HepG2 (cell line): ENCODE measurements at regions not wholly inside any gene's neighbourhood (a gene's known extent, or its start where the extent isn't known, plus 50 kb on each side); places are given as distances from the start of the nearest gene placed in this dataset.

ENCODE experiments used
- ATAC-seq: fragments of 200-7000 bp; cut with Tn5 transposase; 3 replicates; pipeline ENCODE4 v1.9.1; 2020; ENCODE audit warnings: mild to moderate bottlenecking, moderate library complexity
- BruUV-seq: library from RNA; stranded (reverse); fragments of 400-500 nt; replicated peaks from 2 replicates; lab custom pipeline; 2021; lab: Mats Ljungman, UMichigan
- CTCF ChIA-PET: fragments of 300-600 bp; formaldehyde crosslinking; extraction: SDS; loops from one replicate; lab custom pipeline; 2021; ENCODE audit warnings: low total read pairs, inconsistent platforms, low intra/inter-chr PET ratio; lab: Yijun Ruan, JAX
- POLR2A ChIA-PET: fragments of 350-600 bp; sonication (Branson Sonifier 250); formaldehyde crosslinking; loops from one replicate; lab custom pipeline; 2020; ENCODE audit warnings: antibody characterized with exemption, inconsistent platforms; lab: Yijun Ruan, JAX
- DNase-seq: peaks from one replicate; pipeline ENCODE4 v3.0.0-alpha.2; 2015; ENCODE audit warnings: low spot score
- FAIRE-seq: peaks from 3 replicates; lab custom pipeline; 2011; peaks lifted over from hg19 to GRCh38; lab: Jason Lieb, UNC
- H2AFZ ChIP-seq: one replicate; pipeline ENCODE4 v1.6.1; 2011; ENCODE audit warnings: low read length, inconsistent platforms
- H3K27ac ChIP-seq: fragments of 300-600 bp; 3 replicates; pipeline ENCODE4 v1.8.0; 2011; ENCODE audit warnings: mixed run types, mild to moderate bottlenecking, mixed read lengths, low read length, inconsistent platforms; ENCODE audit not compliant: insufficient read depth; ENCODE audit errors: extremely low read length
- H3K27me3 ChIP-seq, 2 experiments: fragments of 200-600 bp in 1 of 2; 2 replicates in 1 of 2; 3 replicates in 1 of 2; pipeline versions ENCODE4 v1.6.0 to v1.8.0; 2011; ENCODE audit warnings: low read length in 2 of 2, mild to moderate bottlenecking in 2 of 2, moderate library complexity in 2 of 2, inconsistent platforms in 1 of 2; ENCODE audit not compliant: insufficient read depth in 2 of 2, control insufficient read depth in 1 of 2
- H3K36me3 ChIP-seq, 2 experiments: fragments of 200-600 bp in 1 of 2; replicated peaks in 1 of 2; 2 replicates in 1 of 2; 3 replicates in 1 of 2; pipeline versions ENCODE4 v1.5.1 to v1.8.0; 2011; ENCODE audit warnings: low read length in 2 of 2, inconsistent platforms in 1 of 2; ENCODE audit not compliant: insufficient read depth in 2 of 2, control insufficient read depth in 1 of 2
- H3K4me1 ChIP-seq: 2 replicates; pipeline ENCODE4 v1.5.1; 2012; ENCODE audit warnings: low read length, inconsistent platforms; ENCODE audit not compliant: insufficient read depth
- H3K4me2 ChIP-seq: 2 replicates; pipeline ENCODE4 v1.6.0; 2011; ENCODE audit warnings: low read depth, low read length, inconsistent platforms
- H3K4me3 ChIP-seq, 3 experiments: fragments of 200-600 bp in 1 of 3; sonication (generic), shearing (Covaris generic) in 1 of 3; replicated peaks in 1 of 3; 2 replicates each; pipeline ENCODE4 v1.5.1; 2011 to 2016; ENCODE audit warnings: low read length in 3 of 3, inconsistent platforms in 2 of 3, low read depth in 2 of 3, mild to moderate bottlenecking in 2 of 3, control low read depth in 1 of 3, mixed read lengths in 1 of 3; ENCODE audit not compliant: insufficient read depth in 1 of 3
- H3K79me2 ChIP-seq: one replicate; pipeline ENCODE4 v1.6.1; 2011; ENCODE audit warnings: low read length, inconsistent platforms; ENCODE audit not compliant: insufficient read depth
- H3K9ac ChIP-seq: 2 replicates; pipeline ENCODE4 v1.6.0; 2011; ENCODE audit warnings: mild to moderate bottlenecking, low read depth, low read length, inconsistent platforms; ENCODE audit not compliant: insufficient read depth
- H3K9me3 ChIP-seq: 2 replicates; pipeline ENCODE4 v1.5.1; 2012; ENCODE audit warnings: mild to moderate bottlenecking, low read length
- H4K20me1 ChIP-seq: 2 replicates; pipeline ENCODE4 v1.6.0; 2011; ENCODE audit warnings: inconsistent platforms, mild to moderate bottlenecking, low read length, moderate library complexity; ENCODE audit not compliant: insufficient read depth
- GATA4 ChIP-seq: sonication (generic); IDR thresholded peaks from 2 replicates; pipeline ENCODE4 v1.6.1; 2016; ENCODE audit warnings: antibody characterized with exemption, low read depth, borderline replicate concordance
- RORA ChIP-seq: sonication (generic); formaldehyde crosslinking; IDR thresholded peaks from 2 replicates; pipeline ENCODE4 v1.5.0; 2020; ENCODE audit warnings: mild to moderate bottlenecking, missing genetic modification reagents, moderate library complexity
- SRSF4 ChIP-seq: fragments of 200-400 bp; formaldehyde crosslinking; IDR thresholded peaks from one replicate; pipeline ENCODE4 v1.6.1; 2018; ENCODE audit warnings: mild to moderate bottlenecking, low read depth, low read length, moderate library complexity; ENCODE audit not compliant: poor library complexity, severe bottlenecking
- TCF12 ChIP-seq, 2 experiments: fragments of 450-650 bp in 1 of 2; sonication (generic) in 1 of 2; formaldehyde crosslinking in 1 of 2; IDR thresholded peaks; 2 replicates each; pipeline versions ENCODE4 v1.6.1 to v1.8.0; 2017 to 2022; ENCODE audit warnings: antibody characterized with exemption in 1 of 2, mild to moderate bottlenecking in 1 of 2, missing genetic modification reagents in 1 of 2, moderate library complexity in 1 of 2
- TP53 ChIP-seq: sonication (generic); formaldehyde crosslinking; conservative IDR thresholded peaks from 2 replicates; pipeline ENCODE4 v1.4.0; 2020; ENCODE audit warnings: missing genetic modification reagents
- ZNF354B ChIP-seq: sonication (generic); formaldehyde crosslinking; IDR thresholded peaks from 2 replicates; pipeline ENCODE4 v1.8.0; 2022; ENCODE audit warnings: mild to moderate bottlenecking, missing genetic modification reagents
- ZNF550 ChIP-seq: sonication (generic); formaldehyde crosslinking; IDR thresholded peaks from 2 replicates; pipeline ENCODE4 v1.4.0; 2020; ENCODE audit warnings: mild to moderate bottlenecking, missing genetic modification reagents, borderline replicate concordance
- ZNF562 ChIP-seq: sonication (generic); formaldehyde crosslinking; IDR thresholded peaks from 2 replicates; pipeline ENCODE4 v1.8.0; 2022; ENCODE audit warnings: missing genetic modification reagents, borderline replicate concordance
- WGBS: methylation state at CpG from one replicate; pipeline ENCODE4 v1.1.6; 2017; ENCODE audit warnings: low lambda C conversion rate; 5-methylcytosine and 5-hydroxymethylcytosine counted together
- in situ Hi-C: cut with HindIII; loops from 2 replicates; pipeline ENCODE4 v1.10.0; 2017; ENCODE audit warnings: low pct_unique_long_range_greater_than_20kb; ENCODE audit not compliant: extremely low pct_ligation_motif_present
- intact Hi-C: fragments of 100-400 bp; cut with micrococcal nuclease; formaldehyde crosslinking; loops from one replicate; pipeline ENCODE4 v1.10.0; 2022; ENCODE audit not compliant: unreplicated experiment
- TF ChIP-seq, protein P1 (sequence below): sonication (generic); formaldehyde crosslinking; IDR thresholded peaks from 2 replicates; pipeline ENCODE4 v1.5.0; 2020; ENCODE audit warnings: missing genetic modification reagents

DNA sequence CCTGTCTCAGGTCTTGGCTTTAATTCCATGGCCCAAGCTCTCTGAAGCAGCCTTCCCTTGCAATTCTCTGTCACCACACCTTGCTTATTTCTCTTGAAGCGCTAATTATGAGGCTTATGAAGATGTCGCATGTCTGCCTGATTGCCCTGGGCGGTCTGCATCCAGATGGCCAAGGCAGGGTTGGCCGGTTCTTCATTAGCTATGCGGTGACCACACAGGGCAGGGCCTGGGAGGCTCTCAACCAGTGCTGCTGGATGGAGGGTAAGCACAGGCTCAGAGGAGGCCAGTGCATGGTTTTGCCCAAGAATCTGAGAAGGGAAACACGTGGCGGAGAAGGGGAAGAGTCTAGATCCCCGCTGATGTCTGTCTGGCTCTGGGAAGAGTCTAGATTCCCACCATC lies 528.7 kb downstream of the CDH26 start (continued):
- TF ChIP-seq TCF12 (IDR thresholded peaks at IDR 0.05) (no peak), TCF12 (CRISPR knock-in tag; IDR thresholded peaks at IDR 0.05) (no peak), ZNF550 (CRISPR knock-in tag) (no peak), ZNF562 (CRISPR knock-in tag) (no peak)
- TF ChIP-seq, protein P1, sequence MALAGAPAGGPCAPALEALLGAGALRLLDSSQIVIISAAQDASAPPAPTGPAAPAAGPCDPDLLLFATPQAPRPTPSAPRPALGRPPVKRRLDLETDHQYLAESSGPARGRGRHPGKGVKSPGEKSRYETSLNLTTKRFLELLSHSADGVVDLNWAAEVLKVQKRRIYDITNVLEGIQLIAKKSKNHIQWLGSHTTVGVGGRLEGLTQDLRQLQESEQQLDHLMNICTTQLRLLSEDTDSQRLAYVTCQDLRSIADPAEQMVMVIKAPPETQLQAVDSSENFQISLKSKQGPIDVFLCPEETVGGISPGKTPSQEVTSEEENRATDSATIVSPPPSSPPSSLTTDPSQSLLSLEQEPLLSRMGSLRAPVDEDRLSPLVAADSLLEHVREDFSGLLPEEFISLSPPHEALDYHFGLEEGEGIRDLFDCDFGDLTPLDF = no peak

DNA sequence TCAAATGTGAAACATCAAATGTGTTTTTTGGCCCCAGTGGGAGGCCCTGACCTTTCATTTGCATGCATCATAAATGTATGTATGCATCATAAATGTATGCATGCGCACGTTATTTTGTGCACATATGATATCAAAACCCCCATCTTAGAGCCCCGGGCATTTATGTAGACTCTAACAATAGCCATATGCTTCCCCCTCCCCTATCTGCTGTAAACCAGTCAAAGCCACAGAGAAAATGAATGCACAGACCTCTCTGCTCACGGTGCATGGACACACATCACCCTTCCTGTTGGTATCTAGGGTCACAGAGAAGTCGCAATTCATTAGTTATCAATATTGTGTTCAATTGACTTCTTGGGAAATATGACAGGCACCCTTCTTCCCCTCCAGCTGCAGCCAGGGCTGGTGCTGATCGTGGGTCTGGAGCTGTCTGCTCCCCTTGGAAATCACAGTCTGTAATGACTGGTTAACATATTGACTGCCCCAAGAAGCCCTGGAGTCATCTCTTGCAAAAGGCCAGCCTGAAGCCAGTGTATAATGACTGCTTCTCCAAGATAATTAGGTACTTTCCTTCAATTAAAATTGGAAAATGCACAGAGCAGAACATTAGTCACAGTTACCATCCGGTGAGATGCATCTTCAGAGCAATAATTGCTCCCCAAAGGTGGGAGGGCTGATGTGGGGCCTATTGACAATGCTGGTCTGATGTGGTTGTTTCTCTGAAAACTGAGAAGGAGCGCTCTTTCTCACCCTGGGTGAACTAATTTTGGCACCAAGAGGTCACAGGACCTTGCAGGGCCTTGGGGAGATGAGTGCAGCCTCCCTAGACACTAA lies 532.2 kb downstream of the CDH26 start:
- Histone ChIP-seq H3K79me2 (no peaks in the 10 kb centered on the region), H3K27me3 (peaks cover 0 to 6% of the 10 kb centered on the region in 2 experiments; a peak in 1 of 5 replicates), H4K20me1 (no peaks in the 10 kb centered on the region), H3K36me3 (no peaks in the 10 kb centered on the region), H3K4me3 (no peak overlapping the region), H3K27ac (no peak overlapping the region), H2AFZ (no peak overlapping the region)
- ChIA-PET CTCF (no interaction called here), POLR2A (no interaction called here)
- DNase-seq (no peak), FAIRE-seq (no peak)
- TF ChIP-seq ZNF354B (CRISPR knock-in tag) (no peak), TP53 (CRISPR knock-in tag) (no peak), GATA4 (no peak), RORA (CRISPR knock-in tag) (no peak), SRSF4 (no peak)
- TF ChIP-seq, all 625 proteins: peak for 0
- Histone ChIP-seq H3K4me2 (no peak overlapping the region), H3K9me3 (peaks cover 78% of the 10 kb centered on the region), H3K4me1 (no peaks in the 10 kb centered on the region), H3K9ac (no peak overlapping the region)
- intact Hi-C loops (no loop called here), in situ Hi-C loops (no loop called here)
- BruUV-seq = no TSS peak
- WGBS = 13% methylated on average over 8 of the region's 8 CpGs
- no peak for ATAC-seq
